Stimulated activated CD4-positive, alpha-beta T cell treated with anti-CD3 and anti-CD28 coated beads, Interleukin-1b, Interleukin-23, amount 100 ng/mL, for 24 hours (primary cell): ENCODE measurements at regions not wholly inside any gene's neighbourhood (a gene's known extent, or its start where the extent isn't known, plus 50 kb on each side); places are given as distances from the start of the nearest gene placed in this dataset.
"Not testable (repeated sequence)": the region's sequence is repeated elsewhere in the genome, so short reads cannot be mapped to it uniquely, and the experiment has no call there.

ENCODE experiments used
- DNase-seq, 4 experiments: peaks; one replicate each; pipeline ENCODE4 v3.0.0-alpha.2; 2020; ENCODE audit warnings: low read depth in 4 of 4, low spot score in 1 of 4

DNA sequence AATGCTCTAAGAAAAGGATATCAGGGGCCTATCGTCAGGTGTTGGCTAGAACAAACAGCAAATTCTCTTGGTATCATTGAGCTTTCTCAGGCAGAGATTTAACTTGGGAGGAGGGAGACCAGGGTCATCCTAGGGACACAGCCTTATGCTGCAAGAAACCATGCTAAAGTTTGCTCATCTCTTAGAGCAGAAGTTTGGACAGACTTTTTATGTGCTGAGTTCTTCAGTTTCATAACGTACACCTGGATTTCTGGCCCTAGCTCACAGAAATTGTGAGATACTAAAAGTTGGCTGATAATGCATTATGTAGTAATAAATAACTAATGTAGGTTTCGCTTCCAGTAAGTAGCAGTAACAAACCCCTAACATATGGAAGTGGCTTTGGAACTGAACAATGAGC is 1359.8 kb upstream of the CDH9 start:
- no peak for DNase-seq

DNA sequence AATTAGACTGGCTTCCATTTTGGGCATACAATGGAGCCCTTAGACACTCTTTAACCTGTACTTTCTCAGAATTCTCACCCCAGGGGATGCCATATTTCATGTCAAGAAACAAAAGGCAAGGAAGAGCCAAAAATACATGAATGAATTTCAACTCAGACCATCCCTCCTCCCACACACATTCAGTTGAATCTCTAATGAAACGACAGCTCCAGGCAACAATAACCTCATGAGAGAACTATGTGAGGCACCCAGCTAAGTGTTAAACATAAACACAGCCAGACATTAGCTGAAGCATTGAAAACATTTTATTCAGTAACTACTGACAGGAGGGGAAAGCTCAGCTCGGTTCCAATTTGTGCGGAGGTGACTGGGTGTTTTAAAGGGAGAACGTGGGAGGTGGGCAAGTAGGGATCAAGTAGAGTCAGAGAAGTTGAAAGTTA is 1359.1 kb upstream of the CDH9 start:
- no peak for DNase-seq

DNA sequence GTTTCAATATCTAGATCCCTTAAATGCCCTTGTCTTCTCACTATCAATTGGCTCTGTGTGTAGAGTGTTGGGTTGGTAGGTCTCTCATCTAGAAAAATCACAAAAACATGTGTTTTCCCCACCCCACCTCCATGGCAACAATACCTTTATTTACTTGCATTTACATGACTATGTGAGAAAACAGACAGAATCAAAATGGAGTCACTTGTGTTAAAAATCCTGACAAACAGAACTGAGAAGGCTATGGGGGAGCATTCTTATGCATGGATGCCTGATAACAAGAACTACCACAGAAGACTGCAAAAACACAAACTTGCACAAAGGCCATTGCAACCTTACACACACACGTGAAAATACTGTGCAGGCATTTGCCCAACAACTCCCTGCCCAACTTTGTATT is 1352.9 kb upstream of the CDH9 start:
- no peak for DNase-seq

- no peak for DNase-seq
These were observed 1352.0 kb upstream of the CDH9 start for GRCh38 chr5:28390341-28390740.

GRCh38 chr5:28389727-28390126 is 1351.3 kb upstream of the CDH9 start:
- DNase-seq, result not testable (repeated sequence)

DNA sequence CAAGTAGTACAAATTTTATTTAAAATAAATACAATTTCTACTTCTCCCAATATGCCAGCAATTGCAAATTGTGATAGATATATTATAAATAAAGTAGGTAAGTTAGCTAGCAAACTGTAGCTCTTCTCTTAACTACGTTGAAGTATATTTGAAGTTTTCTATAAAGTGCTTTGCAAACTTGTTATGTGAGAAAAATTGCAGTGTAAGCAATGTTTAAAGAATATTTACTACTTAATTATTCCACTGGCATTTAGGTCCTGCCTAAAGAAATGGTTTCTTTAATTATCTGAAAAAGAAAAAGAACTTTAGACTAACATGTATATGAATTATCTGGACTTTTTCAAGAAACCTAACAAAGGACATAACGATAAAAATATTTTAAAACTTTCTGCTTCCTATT is 1350.0 kb upstream of the CDH9 start:
- DNase-seq, result no peak

DNA sequence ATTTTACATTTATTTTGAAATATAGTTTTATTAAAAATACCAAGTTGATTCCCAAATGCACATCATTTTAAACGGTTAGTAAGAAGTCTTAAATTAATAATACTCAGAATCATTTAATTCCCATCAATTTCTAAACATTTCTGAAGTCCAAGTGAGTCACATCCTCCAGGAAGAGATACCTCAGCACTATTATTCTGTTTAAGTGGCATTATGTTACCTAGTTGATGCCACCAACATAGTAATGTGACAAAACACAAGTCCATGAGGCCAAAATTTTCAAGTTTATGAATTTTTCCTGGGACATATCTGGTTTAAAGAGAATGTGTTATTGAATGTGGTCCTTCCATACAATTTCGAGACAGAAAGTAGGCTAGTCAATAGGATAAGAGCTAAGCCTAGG is 1348.3 kb upstream of the CDH9 start:
- no peak for DNase-seq

DNA sequence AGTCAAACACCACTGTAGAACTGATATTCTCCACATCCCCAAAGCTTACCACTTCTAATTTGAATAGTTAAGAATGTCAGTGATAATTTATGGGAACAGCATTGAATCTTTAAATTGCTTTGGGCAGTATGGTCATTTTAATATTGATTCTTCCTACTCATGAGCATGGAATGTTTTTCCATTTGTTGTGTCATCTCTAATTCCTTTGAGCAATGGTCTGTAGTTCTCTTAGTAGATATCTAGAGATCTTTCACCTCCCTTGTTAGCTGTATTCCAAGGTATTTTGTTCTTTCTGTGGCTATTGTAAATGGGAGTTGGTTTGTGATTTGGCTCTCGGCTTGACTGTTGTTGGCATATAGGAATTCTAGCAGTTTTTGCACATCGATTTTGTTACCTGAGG is 1341.8 kb upstream of the CDH9 start:
- DNase-seq, result no peak

DNA sequence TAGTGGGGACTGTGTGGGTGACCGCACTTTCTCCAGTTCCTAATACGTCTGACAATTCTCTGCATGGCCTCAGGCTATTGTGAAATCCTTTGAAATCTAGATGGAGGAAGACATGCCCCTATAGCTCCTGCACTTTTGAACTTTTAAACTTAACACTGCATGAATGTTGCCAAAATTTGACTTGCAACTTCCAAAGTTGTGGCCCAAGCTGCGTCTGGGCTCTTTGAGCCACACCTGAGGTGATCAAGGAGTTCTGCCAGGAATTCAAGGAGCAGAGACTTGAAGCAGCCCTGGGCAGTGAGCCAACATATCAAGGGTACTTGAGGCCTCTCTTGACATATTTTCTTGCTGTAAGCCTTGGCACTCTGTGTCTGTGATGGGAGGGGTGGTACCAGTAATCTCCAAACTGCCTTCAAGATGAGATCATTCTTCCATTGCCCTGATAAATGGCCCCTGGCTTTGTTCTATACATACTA is 1336.1 kb upstream of the CDH9 start:
- DNase-seq, result no peak

DNA sequence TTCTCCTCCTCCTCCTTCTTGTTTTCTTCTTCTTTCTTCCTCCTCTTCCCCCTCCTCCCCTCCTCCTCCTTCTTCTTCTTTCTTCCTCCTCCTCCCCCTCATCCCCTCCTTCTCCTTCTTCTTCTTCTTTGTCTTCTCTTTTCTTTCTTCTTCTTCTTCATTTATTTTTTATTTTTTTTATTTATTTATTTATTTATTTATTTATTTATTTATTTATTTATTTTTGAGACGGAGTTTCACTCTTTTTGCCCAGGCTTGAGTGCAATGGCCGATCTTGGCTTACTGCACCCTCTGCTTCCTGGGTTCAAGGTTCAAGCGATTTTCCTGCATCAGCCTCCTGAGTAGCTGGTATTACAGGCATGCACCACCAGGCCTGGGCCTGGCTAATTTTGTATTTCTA is 1332.5 kb upstream of the CDH9 start:
- DNase-seq, result no peak

DNA sequence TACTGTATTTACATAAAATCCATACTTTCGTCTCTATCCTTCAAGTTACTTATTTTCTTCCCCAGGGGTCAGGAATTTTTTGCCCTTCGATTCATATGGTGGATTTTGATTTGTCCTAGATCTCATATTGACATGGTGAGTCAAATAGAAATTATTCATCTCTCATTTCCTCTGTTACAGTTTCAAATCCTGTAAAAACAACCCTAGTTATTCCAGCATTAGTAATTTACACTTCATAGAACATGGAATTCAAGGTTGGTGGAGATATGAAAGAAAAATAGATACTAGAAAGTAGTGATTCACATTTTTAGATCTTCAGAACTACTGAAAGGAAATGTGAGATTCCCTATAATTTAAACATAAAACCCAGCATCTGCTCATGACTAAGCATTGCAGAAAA is 1331.0 kb upstream of the CDH9 start:
- no peak for DNase-seq

DNA sequence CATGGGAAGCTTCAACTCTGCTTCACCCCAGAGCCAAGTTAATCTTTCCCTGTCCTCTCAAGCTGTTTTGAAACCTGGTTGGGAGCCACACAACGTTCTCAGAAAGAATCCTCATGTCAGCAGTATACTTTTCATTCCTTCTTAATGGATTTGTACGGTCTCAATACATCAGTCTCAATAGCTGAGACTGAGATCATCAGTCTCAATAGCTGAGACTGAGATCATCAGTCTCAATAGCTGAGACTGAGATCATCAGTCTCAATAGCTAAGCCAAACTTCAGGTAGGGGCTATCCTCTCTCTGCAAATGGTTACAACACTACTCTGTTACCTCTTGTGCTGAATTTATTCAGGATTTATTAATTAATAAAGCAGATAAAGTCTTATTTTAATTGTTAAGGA is 1317.4 kb upstream of the CDH9 start:
- no peak for DNase-seq

- no peak for DNase-seq
These were observed 1308.3 kb upstream of the CDH9 start for GRCh38 chr5:28346696-28347095.

GRCh38 chr5:28344836-28345433 is 1306.5 kb upstream of the CDH9 start:
- no peak for DNase-seq

GRCh38 chr5:28329176-28329575 is 1290.8 kb upstream of the CDH9 start:
- DNase-seq, result no peak

- DNase-seq, result no peak
These were observed 1290.3 kb upstream of the CDH9 start for GRCh38 chr5:28328681-28329080.

GRCh38 chr5:28324174-28324573 is 1285.8 kb upstream of the CDH9 start:
- no peak for DNase-seq

GRCh38 chr5:28313953-28314352 is 1275.6 kb upstream of the CDH9 start:
- no peak for DNase-seq

DNA sequence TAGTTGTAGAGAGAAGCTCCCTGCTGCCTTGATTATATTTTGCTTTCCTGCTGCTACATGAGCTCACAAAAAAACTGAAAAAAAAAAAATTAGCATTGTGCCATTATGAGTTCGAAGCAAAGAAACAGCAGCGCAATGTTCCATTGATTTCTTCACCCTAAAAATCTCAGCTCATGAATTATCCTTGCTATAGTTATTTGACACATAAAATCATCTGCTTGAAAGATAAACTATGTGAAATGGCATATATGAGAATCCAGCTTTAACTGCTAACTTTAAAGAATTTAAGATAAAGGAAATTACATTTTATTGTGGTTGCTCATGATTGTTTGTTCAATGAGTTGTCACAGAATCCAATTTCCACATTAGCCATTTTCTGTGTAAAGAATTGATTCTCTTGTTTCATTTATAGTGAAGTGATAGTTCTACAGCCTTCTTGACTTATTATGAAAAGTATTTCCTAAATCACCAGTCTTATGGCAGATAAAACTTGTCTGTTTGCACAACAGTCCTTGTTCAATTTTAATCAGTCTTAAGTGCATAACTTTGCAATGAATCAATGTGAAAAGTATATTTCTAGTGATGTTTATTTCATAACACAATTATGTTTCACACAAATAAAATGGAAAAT is 1275.0 kb upstream of the CDH9 start:
- no peak for DNase-seq

DNA sequence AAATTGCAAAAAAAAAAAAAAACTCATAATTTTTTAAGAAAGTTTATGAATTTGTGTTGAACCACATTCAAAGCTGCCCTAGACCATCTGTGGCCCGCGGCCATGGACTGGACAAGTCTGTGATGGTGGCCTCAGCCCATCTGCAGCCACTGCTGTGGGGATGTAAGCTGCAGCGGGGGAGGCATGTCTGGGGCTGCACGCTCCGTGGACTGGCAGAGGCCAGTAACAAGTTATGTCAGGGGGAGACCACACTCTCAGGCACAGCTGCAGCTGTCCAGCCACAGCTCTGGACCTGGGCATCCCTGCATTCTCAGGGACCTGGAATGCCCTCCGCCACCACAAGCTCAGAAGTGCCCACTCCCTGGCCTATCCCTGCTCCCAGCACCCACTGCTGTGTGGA is 1272.3 kb upstream of the CDH9 start:
- no peak for DNase-seq

DNA sequence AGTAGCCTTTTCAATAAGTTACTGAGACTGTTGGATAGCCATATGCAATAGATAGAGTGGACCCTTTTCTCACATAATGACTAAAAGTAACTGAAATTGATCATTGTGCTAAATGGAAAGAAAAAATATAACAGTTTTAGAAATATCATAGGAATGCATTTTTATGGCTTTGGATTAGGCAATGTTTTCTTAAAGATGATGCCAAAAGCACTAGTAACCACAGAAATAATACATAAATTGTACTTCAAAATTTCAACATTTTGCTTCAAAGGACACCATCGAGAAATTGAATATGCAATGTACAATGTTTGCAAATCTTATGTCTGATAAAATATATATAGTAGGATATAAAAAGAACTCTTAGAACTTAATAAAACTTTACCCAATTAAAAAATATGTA is 1267.5 kb upstream of the CDH9 start:
- DNase-seq, result no peak

GRCh38 chr5:28301712-28302111 is 1263.3 kb upstream of the CDH9 start:
- DNase-seq, result no peak
